Activated CD8-positive, alpha-beta T cell treated with anti-CD3 and anti-CD28 coated beads, Interleukin-2, amount 10 ng/mL, durations not matched to agents 7 days and 5 days (primary cell): ENCODE measurements at regions not wholly inside any gene's neighbourhood (a gene's known extent, or its start where the extent isn't known, plus 50 kb on each side); places are given as distances from the start of the nearest gene placed in this dataset.
"Not testable (repeated sequence)": the region's sequence is repeated elsewhere in the genome, so short reads cannot be mapped to it uniquely, and the experiment has no call there.

ENCODE experiments used
- ATAC-seq: fragments of 150-1000 bp; cut with Tn5 transposase; one replicate; pipeline ENCODE4 v1.10.0; 2021; ENCODE audit warnings: moderate library complexity
- CTCF ChIA-PET: fragments of 350-600 bp; sonication (Branson Sonifier 250); formaldehyde crosslinking; loops from one replicate; lab custom pipeline; 2021; ENCODE audit warnings: antibody characterized with exemption; lab: Charles Lee
- POLR2A ChIA-PET: fragments of 350-600 bp; sonication (Branson Sonifier 250); formaldehyde crosslinking; loops from one replicate; lab custom pipeline; 2021; ENCODE audit warnings: antibody characterized with exemption; lab: Charles Lee
- DNase-seq: peaks from one replicate; pipeline ENCODE4 v3.0.0-alpha.2; 2020
- H3K27ac Mint-ChIP-seq: one replicate; pipeline ENCODE4 v1.8.0; 2021; ENCODE audit warnings: mild to moderate bottlenecking, mixed read lengths
- H3K27me3 Mint-ChIP-seq: one replicate; pipeline ENCODE4 v1.8.0; 2021; ENCODE audit warnings: low read depth, mixed read lengths
- H3K36me3 Mint-ChIP-seq: one replicate; pipeline ENCODE4 v1.8.0; 2021; ENCODE audit warnings: low read depth, mixed read lengths
- H3K4me1 Mint-ChIP-seq: one replicate; pipeline ENCODE4 v1.8.0; 2021; ENCODE audit warnings: low read depth, mixed read lengths
- H3K4me3 Mint-ChIP-seq: one replicate; pipeline ENCODE4 v1.8.0; 2021; ENCODE audit warnings: mild to moderate bottlenecking, mixed read lengths
- H3K9me3 Mint-ChIP-seq: one replicate; pipeline ENCODE4 v1.8.0; 2022; ENCODE audit warnings: mixed read lengths; ENCODE audit not compliant: insufficient read depth

DNA sequence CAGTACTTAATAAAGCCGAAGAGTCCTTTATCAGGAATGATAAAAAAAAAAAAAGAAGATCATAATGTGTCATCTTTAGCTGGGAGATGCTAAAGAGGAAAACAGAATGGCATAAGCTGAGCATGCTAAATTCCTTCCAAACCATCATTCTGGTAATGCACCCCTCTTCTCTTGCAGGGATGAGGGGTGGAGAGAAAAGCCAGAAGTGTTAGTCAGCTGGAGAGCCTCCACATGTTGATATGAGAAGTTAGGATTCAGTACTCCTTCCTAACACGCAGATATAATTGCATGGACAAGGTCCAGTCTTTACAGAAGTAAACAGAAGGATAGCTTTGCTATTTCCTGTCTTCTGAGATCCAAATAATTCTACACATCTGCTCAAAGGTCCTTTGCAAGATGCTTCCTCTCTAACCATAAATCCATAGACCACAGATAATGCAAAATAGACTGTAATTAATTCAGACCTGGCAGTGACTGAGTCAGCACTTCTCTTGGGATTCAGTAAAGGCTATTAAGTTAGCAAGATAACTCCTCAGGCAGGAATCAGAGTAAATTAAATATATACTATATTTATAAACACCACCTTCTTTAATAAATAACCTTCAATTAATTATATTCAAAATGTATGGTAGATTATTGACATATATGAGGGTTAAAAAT is 930.0 kb upstream of the KLHL29 start:
- no peak for ATAC-seq
- H3K27ac Mint-ChIP-seq: no peak overlapping the region
- ChIA-PET CTCF (no interaction called here), POLR2A (no interaction called here)
- no peaks in the 10 kb centered on the region for H3K36me3 Mint-ChIP-seq
- H3K9me3 Mint-ChIP-seq: peaks cover 4% of the 10 kb centered on the region
- H3K4me1 Mint-ChIP-seq: no peaks in the 10 kb centered on the region
- H3K27me3 Mint-ChIP-seq: no peaks in the 10 kb centered on the region
- H3K4me3 Mint-ChIP-seq: no peak overlapping the region
- DNase-seq: no peak

DNA sequence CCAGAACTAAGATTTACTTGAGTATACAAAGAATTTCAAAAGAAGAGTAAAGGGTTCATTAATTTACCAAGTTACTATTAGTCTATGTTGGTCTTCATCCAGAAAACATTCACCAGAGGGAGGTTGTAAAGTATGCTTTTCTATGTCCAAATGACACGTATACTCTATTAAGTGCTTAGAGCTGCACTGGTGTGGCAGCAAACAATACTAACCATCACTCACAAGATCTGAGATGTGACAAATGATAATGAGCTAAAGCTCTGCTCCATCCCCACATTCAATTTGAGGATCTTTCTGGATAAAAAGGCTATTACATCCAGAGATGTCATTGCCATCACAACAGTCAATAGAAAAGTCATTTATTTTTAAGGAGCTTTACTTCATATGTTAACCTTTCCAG is 926.5 kb upstream of the KLHL29 start:
- no peak for DNase-seq
- H3K27ac Mint-ChIP-seq: no peak overlapping the region
- ChIA-PET POLR2A (no interaction called here), CTCF (no interaction called here)
- no peaks in the 10 kb centered on the region for H3K36me3 Mint-ChIP-seq
- no peak overlapping the region for H3K4me3 Mint-ChIP-seq
- no peaks in the 10 kb centered on the region for H3K27me3 Mint-ChIP-seq
- peaks cover 4% of the 10 kb centered on the region for H3K9me3 Mint-ChIP-seq
- H3K4me1 Mint-ChIP-seq: no peaks in the 10 kb centered on the region
- ATAC-seq: no peak

DNA sequence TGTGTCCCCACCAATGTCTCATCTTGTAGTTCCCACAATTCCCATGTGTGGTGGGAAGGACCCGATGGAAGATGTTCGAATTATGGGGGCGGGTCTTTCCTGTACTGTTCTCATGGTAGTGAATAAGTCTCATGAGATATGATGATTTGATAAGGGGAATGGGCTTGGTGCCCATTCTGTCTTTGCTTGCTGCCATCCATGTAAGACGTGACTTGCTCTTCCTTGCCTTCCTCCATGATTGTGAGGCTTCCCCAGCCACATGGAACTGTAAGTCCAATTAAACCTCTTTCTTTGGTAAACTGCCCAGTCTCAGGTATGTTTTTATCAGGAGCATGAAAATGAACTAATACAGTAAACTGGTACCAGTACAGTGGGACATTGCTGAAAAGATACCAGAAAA is 909.9 kb upstream of the KLHL29 start:
- POLR2A ChIA-PET, DNase-seq, H3K4me1 Mint-ChIP-seq, H3K27me3 Mint-ChIP-seq, H3K4me3 Mint-ChIP-seq, H3K36me3 Mint-ChIP-seq, CTCF ChIA-PET, ATAC-seq, H3K27ac Mint-ChIP-seq: not testable (repeated sequence)
- peaks cover 11% of the 10 kb centered on the region for H3K9me3 Mint-ChIP-seq

DNA sequence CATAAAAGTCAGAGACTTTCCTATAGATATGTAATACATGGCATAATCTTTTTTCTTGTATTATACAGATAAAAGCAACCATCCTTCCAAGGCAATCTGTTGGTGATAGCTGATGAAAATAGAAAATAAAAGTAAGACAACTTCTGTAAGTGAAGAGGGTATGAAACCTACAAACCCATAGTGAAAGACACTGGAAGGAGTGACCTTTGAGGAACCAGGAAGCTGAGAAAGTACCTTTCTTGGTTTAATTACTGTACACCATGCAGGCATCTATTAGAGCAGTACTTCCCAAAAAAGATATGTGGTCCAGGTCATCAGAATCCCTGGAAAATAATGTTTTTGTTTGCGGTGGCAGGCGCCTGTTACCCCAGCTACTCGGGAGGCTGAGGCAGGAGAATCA is 906.6 kb upstream of the KLHL29 start:
- Mint-ChIP-seq H3K36me3 (no peaks in the 10 kb centered on the region), H3K27ac (no peak overlapping the region)
- POLR2A ChIA-PET: interaction anchor here (0.6 kb wide), 1 partner anchor 22 kb away, joined by 4 read pairs; no protein-coding TSS in a partner anchor

DNA sequence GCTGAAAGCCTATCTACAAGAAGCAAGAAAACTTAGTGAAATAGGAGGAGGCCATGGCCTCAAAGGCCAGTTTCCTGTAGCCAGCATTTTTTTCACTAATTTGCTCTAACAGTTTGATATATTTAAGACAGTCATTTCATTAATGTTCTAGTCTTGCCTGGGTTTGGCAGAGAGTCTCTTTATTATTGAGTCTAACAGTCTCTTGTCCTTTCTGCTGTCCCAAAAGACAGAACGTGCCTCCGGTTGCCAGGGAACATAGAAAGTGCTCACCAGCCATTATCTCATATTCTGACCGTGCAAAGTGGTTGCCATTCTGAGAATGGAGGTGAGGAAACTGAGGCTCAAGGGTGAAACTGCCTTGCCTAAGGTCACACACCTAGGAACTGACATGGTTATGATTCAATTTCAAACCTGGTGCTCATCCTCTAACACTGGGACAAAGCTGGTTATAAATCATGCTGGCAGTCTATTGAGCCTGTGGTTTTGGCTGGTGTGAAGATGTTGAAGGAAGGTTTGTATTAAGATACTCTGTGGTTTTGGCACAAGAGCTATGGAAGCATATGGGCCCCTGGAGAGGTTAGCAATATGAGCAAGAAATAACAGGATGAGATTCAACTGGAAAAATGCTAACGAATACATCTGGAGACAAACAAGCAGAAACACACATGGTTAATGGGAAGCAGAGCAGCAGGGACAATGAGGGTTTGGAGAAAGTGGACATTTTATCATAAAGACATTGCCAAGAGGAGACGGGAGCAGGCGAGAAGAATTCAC is 903.3 kb upstream of the KLHL29 start:
- Mint-ChIP-seq H3K27me3 (no peaks in the 10 kb centered on the region), H3K36me3 (no peaks in the 10 kb centered on the region), H3K4me3 (no peak overlapping the region), H3K9me3 (peaks cover 5% of the 10 kb centered on the region), H3K27ac (no peak overlapping the region), H3K4me1 (no peaks in the 10 kb centered on the region)
- DNase-seq (no peak), ATAC-seq (no peak)
- ChIA-PET POLR2A (no interaction called here), CTCF (no interaction called here)

More for the DNA sequence above, 906.6 kb upstream of the KLHL29 start:
- no peaks in the 10 kb centered on the region for H3K4me1 Mint-ChIP-seq
- H3K9me3 Mint-ChIP-seq: peaks cover 11% of the 10 kb centered on the region
- ATAC-seq (no peak), DNase-seq (no peak)
- H3K4me3 Mint-ChIP-seq: no peak overlapping the region
- no peaks in the 10 kb centered on the region for H3K27me3 Mint-ChIP-seq
- CTCF ChIA-PET: no interaction called here

DNA sequence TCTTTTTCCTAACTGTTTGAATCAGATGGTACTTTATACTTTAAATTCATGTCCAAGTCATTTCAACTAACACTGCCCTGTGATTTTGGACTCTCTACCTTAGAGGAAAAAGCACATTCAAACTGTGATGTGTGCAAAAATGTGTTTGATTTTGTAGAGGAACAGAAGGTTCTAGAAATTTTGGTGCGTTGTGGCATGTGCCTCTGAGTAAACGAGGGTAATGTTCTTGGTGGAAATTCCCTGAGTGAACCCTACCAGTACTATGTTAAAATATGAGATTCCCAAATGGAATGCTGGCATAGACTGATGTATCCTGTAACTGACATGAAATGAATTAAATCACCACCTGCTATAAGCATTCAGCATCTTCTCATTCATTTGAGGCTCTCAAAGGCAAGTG is 901.9 kb upstream of the KLHL29 start:
- no peaks in the 10 kb centered on the region for H3K4me1 Mint-ChIP-seq
- POLR2A ChIA-PET: no interaction called here
- no peak for DNase-seq
- no peaks in the 10 kb centered on the region for H3K27me3 Mint-ChIP-seq
- no peaks in the 10 kb centered on the region for H3K36me3 Mint-ChIP-seq
- no peak for ATAC-seq
- no peak overlapping the region for H3K27ac Mint-ChIP-seq
- no peak overlapping the region for H3K4me3 Mint-ChIP-seq
- H3K9me3 Mint-ChIP-seq: peaks cover 4% of the 10 kb centered on the region
- CTCF ChIA-PET: no interaction called here

DNA sequence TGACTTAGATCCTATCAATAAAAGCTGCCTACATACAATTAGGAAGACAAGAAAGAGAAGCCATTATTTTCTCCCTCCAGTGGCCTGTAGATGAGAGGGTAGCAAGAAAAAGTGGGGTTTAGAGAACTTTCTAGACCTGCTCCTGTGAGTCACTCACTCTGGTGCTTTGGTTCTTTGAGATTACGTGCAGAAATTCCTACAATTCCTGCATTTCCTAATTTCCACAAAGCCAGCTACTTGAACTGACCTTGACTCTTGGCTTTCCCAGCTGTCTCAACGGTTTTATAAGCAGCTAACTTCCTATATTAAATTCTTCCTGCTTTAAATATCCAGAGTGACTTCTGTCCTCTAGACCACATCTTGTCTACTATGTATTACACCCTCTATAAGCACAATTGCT is 899.5 kb upstream of the KLHL29 start:
- ChIA-PET CTCF (no interaction called here), POLR2A (no interaction called here)
- H3K27me3 Mint-ChIP-seq: no peaks in the 10 kb centered on the region
- DNase-seq (no peak), ATAC-seq (no peak)
- H3K9me3 Mint-ChIP-seq: no peaks in the 10 kb centered on the region
- no peak overlapping the region for H3K27ac Mint-ChIP-seq
- H3K36me3 Mint-ChIP-seq: no peaks in the 10 kb centered on the region
- no peaks in the 10 kb centered on the region for H3K4me1 Mint-ChIP-seq
- H3K4me3 Mint-ChIP-seq: no peak overlapping the region

DNA sequence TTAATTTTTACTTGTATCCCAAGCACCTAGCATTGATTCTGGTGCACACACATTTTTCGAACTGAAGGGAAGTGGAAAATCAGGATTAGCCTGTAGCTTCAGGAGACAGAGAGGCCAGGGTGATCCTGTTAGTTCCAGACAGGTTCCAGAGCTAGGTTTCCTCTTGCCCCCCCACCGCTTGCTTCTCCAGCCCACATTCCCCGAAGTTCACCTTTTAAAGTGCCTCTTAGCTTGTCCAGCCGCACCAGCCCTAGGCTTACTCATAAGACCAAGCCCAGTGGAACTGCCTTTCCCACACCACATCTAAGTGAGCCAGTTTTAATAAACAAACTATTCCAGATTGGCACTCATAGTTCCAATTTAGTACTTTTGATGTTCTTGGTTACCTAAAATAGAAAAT is 898.6 kb upstream of the KLHL29 start:
- Mint-ChIP-seq H3K36me3 (no peaks in the 10 kb centered on the region), H3K27me3 (no peaks in the 10 kb centered on the region), H3K4me3 (no peak overlapping the region), H3K27ac (no peak overlapping the region), H3K9me3 (no peaks in the 10 kb centered on the region), H3K4me1 (no peaks in the 10 kb centered on the region)
- POLR2A ChIA-PET: no interaction called here
- ATAC-seq (no peak), DNase-seq (no peak)
- CTCF ChIA-PET: no interaction called here

DNA sequence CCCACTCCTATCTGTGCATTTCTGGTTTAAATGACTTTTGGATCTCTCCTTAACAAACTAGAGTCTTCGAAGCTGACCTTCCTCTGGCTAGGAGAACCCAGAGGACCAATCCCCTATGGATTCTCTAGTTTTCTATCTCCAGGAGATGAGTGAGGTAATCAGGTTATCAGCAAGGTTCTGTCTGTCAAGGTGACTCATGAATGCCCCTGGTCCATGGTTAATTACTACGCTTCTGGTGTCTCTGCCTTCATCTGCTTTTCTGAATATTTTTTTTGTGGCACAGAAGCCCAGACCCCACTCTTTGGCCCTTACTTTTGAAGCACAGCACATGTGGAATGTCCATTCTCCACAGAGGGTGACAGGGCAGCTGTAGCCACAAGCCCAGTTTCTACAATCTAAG is 897.9 kb upstream of the KLHL29 start:
- Mint-ChIP-seq H3K36me3 (no peaks in the 10 kb centered on the region), H3K27me3 (no peaks in the 10 kb centered on the region), H3K27ac (no peak overlapping the region), H3K4me1 (no peaks in the 10 kb centered on the region), H3K4me3 (no peak overlapping the region), H3K9me3 (no peaks in the 10 kb centered on the region)
- ATAC-seq (no peak), DNase-seq (no peak)
- ChIA-PET CTCF (no interaction called here), POLR2A (no interaction called here)

DNA sequence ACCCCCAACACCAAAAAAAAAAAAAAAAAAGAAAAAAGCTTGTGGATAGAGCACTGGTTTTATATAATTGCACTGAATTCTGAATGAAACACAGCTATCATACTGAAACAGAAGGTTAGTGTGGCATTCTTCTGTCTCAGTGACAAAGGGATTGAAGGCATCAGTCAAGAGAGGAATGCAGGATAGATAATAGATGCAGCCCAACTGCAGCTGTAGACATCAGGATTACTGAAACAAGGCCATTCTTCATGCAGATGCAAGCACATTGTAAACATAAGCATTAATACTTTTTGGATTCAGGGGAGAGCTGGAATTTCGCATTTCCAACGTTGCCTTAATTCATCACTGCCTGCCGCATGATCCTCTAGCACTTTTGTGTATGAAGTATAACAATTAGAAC is 897.4 kb upstream of the KLHL29 start:
- DNase-seq (no peak), ATAC-seq (no peak)
- Mint-ChIP-seq H3K27me3 (no peaks in the 10 kb centered on the region), H3K9me3 (no peaks in the 10 kb centered on the region), H3K4me3 (no peak overlapping the region), H3K36me3 (no peaks in the 10 kb centered on the region), H3K27ac (no peak overlapping the region), H3K4me1 (no peaks in the 10 kb centered on the region)
- ChIA-PET CTCF (no interaction called here), POLR2A (no interaction called here)

DNA sequence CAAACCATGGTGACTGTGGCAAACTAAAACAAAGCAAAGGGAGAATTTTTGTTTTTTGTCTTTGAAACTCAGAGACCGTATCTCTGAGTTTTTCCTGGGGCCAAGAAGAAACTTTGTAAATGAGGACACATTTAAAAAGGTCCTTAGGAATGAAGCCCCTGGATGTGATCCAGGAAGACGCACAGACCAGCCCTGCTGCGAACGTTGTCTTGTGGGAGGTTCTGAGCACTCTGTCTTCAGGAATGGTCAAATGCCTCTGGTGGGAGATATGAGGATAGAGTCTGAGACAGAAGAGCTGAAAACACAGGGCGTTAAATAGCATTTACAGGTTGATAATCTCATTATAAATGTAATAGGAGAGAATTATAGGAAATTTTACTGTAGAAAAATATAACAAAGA is 893.5 kb upstream of the KLHL29 start:
- Mint-ChIP-seq H3K27ac (no peak overlapping the region), H3K4me3 (no peak overlapping the region), H3K4me1 (no peaks in the 10 kb centered on the region), H3K36me3 (no peaks in the 10 kb centered on the region), H3K27me3 (no peaks in the 10 kb centered on the region), H3K9me3 (peaks cover 4% of the 10 kb centered on the region)
- ChIA-PET CTCF (no interaction called here), POLR2A (interaction anchor here (0.6 kb wide), 1 partner anchor 18 kb away, joined by 3 read pairs; no protein-coding TSS in a partner anchor)
- DNase-seq (no peak), ATAC-seq (no peak)

DNA sequence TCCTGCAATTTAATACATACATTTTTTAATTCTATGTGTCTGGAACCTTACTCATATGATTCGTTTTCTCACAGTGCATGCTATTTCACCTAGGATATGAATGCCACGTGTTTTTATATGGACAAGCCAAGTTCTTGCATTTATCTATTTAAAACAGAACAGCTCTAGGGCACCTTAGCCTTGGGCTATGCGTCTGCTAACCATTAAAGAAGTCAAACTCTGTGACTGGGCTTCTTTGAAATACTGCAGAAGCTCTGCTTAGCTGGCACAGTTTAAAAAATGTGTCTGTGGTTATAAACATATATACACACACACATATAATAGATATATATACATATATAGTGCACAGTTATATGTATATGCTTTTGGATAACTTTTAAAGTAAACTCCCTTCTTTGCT is 890.8 kb upstream of the KLHL29 start:
- H3K4me3 Mint-ChIP-seq: no peak overlapping the region
- ChIA-PET CTCF (no interaction called here), POLR2A (no interaction called here)
- ATAC-seq: no peak
- DNase-seq: no peak
- no peaks in the 10 kb centered on the region for H3K36me3 Mint-ChIP-seq
- H3K27me3 Mint-ChIP-seq: no peaks in the 10 kb centered on the region
- no peaks in the 10 kb centered on the region for H3K4me1 Mint-ChIP-seq
- H3K27ac Mint-ChIP-seq: no peak overlapping the region
- H3K9me3 Mint-ChIP-seq: peaks cover 4% of the 10 kb centered on the region
